ENCODE measurements at regions not wholly inside any gene's neighbourhood (a gene's known extent, or its start where the extent isn't known, plus 50 kb on each side); places are given as distances from the start of the nearest gene placed in this dataset.

DNA sequence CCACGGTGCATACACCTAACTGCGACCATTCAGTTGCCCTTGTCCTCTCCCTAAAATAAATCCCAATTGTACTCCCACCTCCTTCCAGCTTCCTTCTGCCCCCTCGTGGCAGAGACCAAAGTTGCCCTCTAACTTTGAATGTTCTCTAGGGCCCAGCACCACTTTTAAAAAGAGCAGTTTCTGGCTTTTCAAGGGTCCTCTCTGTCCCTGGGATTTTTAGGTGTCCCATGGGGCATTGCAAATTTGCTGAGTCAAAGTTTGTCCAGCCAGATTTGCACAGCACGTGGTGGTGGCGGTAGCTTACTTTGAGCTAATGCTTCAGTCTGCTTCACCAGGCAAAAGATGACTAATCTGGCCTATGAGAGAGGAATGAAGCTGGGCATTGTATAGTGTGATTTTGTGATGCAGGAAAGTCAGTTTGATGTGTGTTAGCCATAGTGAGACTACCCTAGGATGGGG is 100.2 kb downstream of the PERP start:
- TF ChIP-seq CTCF (conservative IDR thresholded peaks at IDR 0.05; ENCODE audit: low read depth, low read length) (peak; percentile 74), EZH2phosphoT487 (IDR thresholded peaks at IDR 0.05; ENCODE audit: borderline replicate concordance, low read length) (no peak), EZH2 (IDR thresholded peaks at IDR 0.05; ENCODE audit: low read length, unreplicated experiment) (no peak)
